ENCODE measurements at regions not wholly inside any gene's neighbourhood (a gene's known extent, or its start where the extent isn't known, plus 50 kb on each side); places are given as distances from the start of the nearest gene placed in this dataset.

GRCh38 chr20:4610871-4611270 lies 75.4 kb upstream of the PRNP start:
- TF ChIP-seq TAF1 (IDR thresholded peaks at IDR 0.05; ENCODE audit: borderline replicate concordance, low read depth, low read length), result no peak
- no peak for TF ChIP-seq CEBPB (IDR thresholded peaks at IDR 0.05; ENCODE audit: borderline replicate concordance in 1 of 2, low read depth in 2 of 2, low read length in 2 of 2)
- TF ChIP-seq, protein P1, sequence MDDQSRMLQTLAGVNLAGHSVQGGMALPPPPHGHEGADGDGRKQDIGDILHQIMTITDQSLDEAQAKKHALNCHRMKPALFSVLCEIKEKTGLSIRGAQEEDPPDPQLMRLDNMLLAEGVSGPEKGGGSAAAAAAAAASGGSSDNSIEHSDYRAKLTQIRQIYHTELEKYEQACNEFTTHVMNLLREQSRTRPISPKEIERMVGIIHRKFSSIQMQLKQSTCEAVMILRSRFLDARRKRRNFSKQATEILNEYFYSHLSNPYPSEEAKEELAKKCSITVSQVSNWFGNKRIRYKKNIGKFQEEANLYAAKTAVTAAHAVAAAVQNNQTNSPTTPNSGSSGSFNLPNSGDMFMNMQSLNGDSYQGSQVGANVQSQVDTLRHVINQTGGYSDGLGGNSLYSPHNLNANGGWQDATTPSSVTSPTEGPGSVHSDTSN (IDR thresholded peaks at IDR 0.05; ENCODE audit: insufficient replicate concordance, low read depth, low read length), result no peak
- no peak for TF ChIP-seq POLR2A (IDR thresholded peaks at IDR 0.05; ENCODE audit: low read depth, low read length)

Measured in GM12878 (cell line).